ENCODE measurements at regions not wholly inside any gene's neighbourhood (a gene's known extent, or its start where the extent isn't known, plus 50 kb on each side); places are given as distances from the start of the nearest gene placed in this dataset.
"Not testable (repeated sequence)": the region's sequence is repeated elsewhere in the genome, so short reads cannot be mapped to it uniquely, and the experiment has no call there.

DNA sequence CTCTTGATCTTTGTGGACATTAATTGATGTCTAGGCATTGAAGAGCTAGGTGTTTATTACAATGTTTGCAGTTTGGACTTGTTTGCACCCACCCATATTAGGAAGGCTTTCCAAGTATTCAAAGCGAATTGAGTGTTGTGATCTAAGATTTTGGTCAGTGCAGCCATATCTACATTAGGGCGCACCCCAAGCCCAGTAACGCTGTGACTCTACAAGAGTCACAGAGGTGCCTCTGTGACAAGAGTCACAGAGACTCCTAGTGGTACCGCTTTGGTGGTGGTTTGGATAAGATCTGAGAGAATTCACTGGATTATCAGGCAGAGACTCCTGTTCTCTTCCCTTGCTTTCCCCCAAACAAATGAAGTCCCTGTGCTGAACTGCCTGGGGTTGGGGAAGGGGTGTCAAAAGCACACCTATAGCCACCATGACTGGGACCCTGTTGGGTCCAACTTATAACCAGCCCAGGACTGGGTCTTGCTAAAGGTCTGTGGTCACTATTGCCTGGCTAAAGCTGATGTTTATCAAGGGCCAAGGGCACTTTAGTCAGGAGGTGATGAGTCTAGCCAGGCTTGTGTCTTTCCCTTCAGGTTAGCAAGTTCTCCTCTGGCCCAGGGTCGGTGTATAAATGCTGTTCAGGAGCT is 114.1 kb upstream of the RIOK2 start:
- H4K20me1 ChIP-seq (ENCODE audit: control insufficient read depth, insufficient read depth, low read length, poor library complexity, severe bottlenecking) = no peaks in the 10 kb centered on the region
- no peaks in the 10 kb centered on the region for H3K27me3 ChIP-seq (replicated peaks in 1 of 4; ENCODE audit: control extremely low read depth in 1 of 4, control insufficient read depth in 3 of 4, insufficient read depth in 4 of 4, low read length in 3 of 4)
- H3K4me1 Mint-ChIP-seq = no peaks in the 10 kb centered on the region
- no peak overlapping the region for H3K4me2 ChIP-seq (replicated peaks; ENCODE audit: low read depth, low read length, poor library complexity, severe bottlenecking)
- no peaks in the 10 kb centered on the region for H3K4me1 ChIP-seq (ENCODE audit: control insufficient read depth in 2 of 2, insufficient read depth in 2 of 2, low read length in 2 of 2)
- no peak overlapping the region for H3K9ac ChIP-seq (ENCODE audit: low read length)
- H3K27ac Mint-ChIP-seq = no peak overlapping the region
- no peak overlapping the region for H2AFZ ChIP-seq (ENCODE audit: insufficient read depth, low read depth, low read length, poor library complexity, severe bottlenecking)
- CTCF ChIA-PET = interaction anchor here (0.6 kb wide), 1 partner anchor 550 kb away, joined by 4 read pairs; no protein-coding TSS in a partner anchor
- DNase-seq = peak; percentile 4
- no peak for ATAC-seq (ENCODE audit: low read depth)
- no peak overlapping the region for H3K27ac ChIP-seq (ENCODE audit: low read length in 2 of 2)
- no peaks in the 10 kb centered on the region for H3K36me3 ChIP-seq (replicated peaks in 1 of 2; ENCODE audit: control extremely low read depth in 1 of 2, control insufficient read depth in 1 of 2, extremely low read depth in 1 of 2, insufficient read depth in 2 of 2, low read length in 1 of 2)
- no peak overlapping the region for H3K4me3 Mint-ChIP-seq
- peaks cover 4% of the 10 kb centered on the region for H3K27me3 Mint-ChIP-seq
- POLR2A ChIA-PET = no interaction called here
- peaks cover 0 to 6% (median 0%) of the 10 kb centered on the region in 3 donors for H3K9me3 ChIP-seq (ENCODE audit: control extremely low read depth in 1 of 3, control insufficient read depth in 2 of 3, insufficient read depth in 1 of 3, low read length in 2 of 3)
- H3K4me3 ChIP-seq (ENCODE audit: control extremely low read depth in 1 of 5, extremely low read depth in 1 of 5, insufficient read depth in 1 of 5, low read depth in 2 of 5, low read length in 4 of 5) = no peak overlapping the region
- no peaks in the 10 kb centered on the region for H3K9me3 Mint-ChIP-seq (ENCODE audit: insufficient read depth)
- 30% methylated on average over 1 of the region's 5 CpGs for WGBS (ENCODE audit: insufficient coverage)
- no peaks in the 10 kb centered on the region for H3K79me2 ChIP-seq (ENCODE audit: control insufficient read depth, insufficient read depth, low read length)
- intact Hi-C loops (cut with micrococcal nuclease) = no loop called here
- no peak for TF ChIP-seq CTCF (IDR thresholded peaks at IDR 0.05)
- no peak for TF ChIP-seq EZH2 (IDR thresholded peaks at IDR 0.05; ENCODE audit: borderline replicate concordance, insufficient read depth, low read depth, low read length, poor library complexity, severe bottlenecking)

DNA sequence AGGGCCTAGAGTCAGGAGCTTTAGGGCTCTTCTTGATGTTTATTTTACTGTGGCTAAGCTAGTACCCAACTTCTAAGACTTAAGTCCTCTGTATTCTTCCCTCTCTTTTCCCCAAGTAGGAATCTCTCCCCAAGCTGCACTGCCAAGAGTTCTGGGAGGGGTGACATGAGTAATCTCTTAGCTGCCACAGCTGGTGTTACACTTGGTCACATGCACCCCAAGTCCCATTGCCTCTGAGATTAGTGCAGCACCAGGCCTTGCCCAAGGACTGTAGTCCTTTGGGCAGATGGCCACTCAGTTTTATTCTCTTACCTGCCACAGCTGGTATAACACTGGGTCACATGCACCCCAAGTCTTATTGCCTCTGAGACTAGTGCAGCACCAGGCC is 114.7 kb upstream of the RIOK2 start:
- Mint-ChIP-seq H3K4me3 (no peak overlapping the region), H3K27me3 (no peaks in the 10 kb centered on the region), H3K4me1 (no peaks in the 10 kb centered on the region), H3K9me3 (ENCODE audit: insufficient read depth) (no peaks in the 10 kb centered on the region), H3K27ac (no peak overlapping the region)
- Histone ChIP-seq H3K79me2 (ENCODE audit: control insufficient read depth, insufficient read depth, low read length) (no peaks in the 10 kb centered on the region), H2AFZ (ENCODE audit: insufficient read depth, low read depth, low read length, poor library complexity, severe bottlenecking) (no peak overlapping the region), H3K4me2 (replicated peaks; ENCODE audit: low read depth, low read length, poor library complexity, severe bottlenecking) (no peak overlapping the region), H3K36me3 (replicated peaks in 1 of 2; ENCODE audit: control extremely low read depth in 1 of 2, control insufficient read depth in 1 of 2, extremely low read depth in 1 of 2, insufficient read depth in 2 of 2, low read length in 1 of 2) (no peaks in the 10 kb centered on the region), H3K4me3 (ENCODE audit: control extremely low read depth in 1 of 5, extremely low read depth in 1 of 5, insufficient read depth in 1 of 5, low read depth in 2 of 5, low read length in 4 of 5) (no peak overlapping the region), H3K4me1 (ENCODE audit: control insufficient read depth in 2 of 2, insufficient read depth in 2 of 2, low read length in 2 of 2) (no peaks in the 10 kb centered on the region), H3K9me3 (ENCODE audit: control extremely low read depth in 1 of 3, control insufficient read depth in 2 of 3, insufficient read depth in 1 of 3, low read length in 2 of 3) (peaks cover 0 to 6% (median 0%) of the 10 kb centered on the region in 3 donors), H3K27me3 (replicated peaks in 1 of 4; ENCODE audit: control extremely low read depth in 1 of 4, control insufficient read depth in 3 of 4, insufficient read depth in 4 of 4, low read length in 3 of 4) (no peaks in the 10 kb centered on the region), H4K20me1 (ENCODE audit: control insufficient read depth, insufficient read depth, low read length, poor library complexity, severe bottlenecking) (no peaks in the 10 kb centered on the region), H3K9ac (ENCODE audit: low read length) (no peak overlapping the region), H3K27ac (ENCODE audit: low read length in 2 of 2) (no peak overlapping the region)
- intact Hi-C loops (cut with micrococcal nuclease) = no loop called here
- ChIA-PET POLR2A (no interaction called here), CTCF (no interaction called here)
- ATAC-seq (ENCODE audit: low read depth) (no peak), DNase-seq (no peak)
- TF ChIP-seq EZH2 (IDR thresholded peaks at IDR 0.05; ENCODE audit: borderline replicate concordance, insufficient read depth, low read depth, low read length, poor library complexity, severe bottlenecking) (no peak), CTCF (IDR thresholded peaks at IDR 0.05) (no peak)

GRCh38 chr5:97301181-97301580 is 118.1 kb upstream of the RIOK2 start:
- CTCF ChIA-PET; H3K4me1 ChIP-seq (ENCODE audit: control insufficient read depth in 2 of 2, insufficient read depth in 2 of 2, low read length in 2 of 2): not testable (repeated sequence)

More at GRCh38 chr5:97301181-97301580, 118.1 kb upstream of the RIOK2 start:
- H3K4me3 ChIP-seq (ENCODE audit: control extremely low read depth in 1 of 5, extremely low read depth in 1 of 5, insufficient read depth in 1 of 5, low read depth in 2 of 5, low read length in 4 of 5); H3K4me3 Mint-ChIP-seq; H3K27me3 ChIP-seq (replicated peaks in 1 of 4; ENCODE audit: control extremely low read depth in 1 of 4, control insufficient read depth in 3 of 4, insufficient read depth in 4 of 4, low read length in 3 of 4); DNase-seq; H3K4me1 Mint-ChIP-seq; H3K9ac ChIP-seq (ENCODE audit: low read length); H4K20me1 ChIP-seq (ENCODE audit: control insufficient read depth, insufficient read depth, low read length, poor library complexity, severe bottlenecking); H3K27me3 Mint-ChIP-seq; H3K79me2 ChIP-seq (ENCODE audit: control insufficient read depth, insufficient read depth, low read length); intact Hi-C loops (cut with micrococcal nuclease); POLR2A ChIA-PET; H3K27ac Mint-ChIP-seq; H2AFZ ChIP-seq (ENCODE audit: insufficient read depth, low read depth, low read length, poor library complexity, severe bottlenecking); H3K9me3 ChIP-seq (ENCODE audit: control extremely low read depth in 1 of 3, control insufficient read depth in 2 of 3, insufficient read depth in 1 of 3, low read length in 2 of 3); H3K36me3 ChIP-seq (replicated peaks in 1 of 2; ENCODE audit: control extremely low read depth in 1 of 2, control insufficient read depth in 1 of 2, extremely low read depth in 1 of 2, insufficient read depth in 2 of 2, low read length in 1 of 2); ATAC-seq (ENCODE audit: low read depth); H3K9me3 Mint-ChIP-seq (ENCODE audit: insufficient read depth); H3K27ac ChIP-seq (ENCODE audit: low read length in 2 of 2); H3K4me2 ChIP-seq (replicated peaks; ENCODE audit: low read depth, low read length, poor library complexity, severe bottlenecking): not testable (repeated sequence)
- 89% methylated on average over 16 of the region's 16 CpGs for WGBS (ENCODE audit: insufficient coverage)
